Esophagus squamous epithelium (tissue), 4 donors: ENCODE measurements at regions not wholly inside any gene's neighbourhood (a gene's known extent, or its start where the extent isn't known, plus 50 kb on each side); places are given as distances from the start of the nearest gene placed in this dataset.

Source experiments
- CTCF ChIP-seq, 6 experiments: fragments of 450-650 bp in 4 of 6; fragments of 200-600 bp in 2 of 6; sonication (generic) in 2 of 6; IDR thresholded peaks; one replicate each; pipeline ENCODE4 v1.5.1; 2016 to 2019; ENCODE audit warnings: antibody characterized with exemption in 6 of 6, mild to moderate bottlenecking in 4 of 6, moderate library complexity in 4 of 6
- POLR2A ChIP-seq, 4 donors: fragments of 450-650 bp; IDR thresholded peaks; one replicate each; pipeline ENCODE4 v1.6.1; 2017; ENCODE audit warnings: antibody characterized with exemption in 4 of 4, mild to moderate bottlenecking in 4 of 4, moderate library complexity in 3 of 4

- TF ChIP-seq CTCF (IDR thresholded peaks at IDR 0.05) (no peak), POLR2A (IDR thresholded peaks at IDR 0.05) (no peak)
These were observed 257.3 kb downstream of the MIAT start for GRCh38 chr22:26914519-26915185.
